HG03520 (cell line): ENCODE measurements at regions not wholly inside any gene's neighbourhood (a gene's known extent, or its start where the extent isn't known, plus 50 kb on each side); places are given as distances from the start of the nearest gene placed in this dataset.
"Not testable (repeated sequence)": the region's sequence is repeated elsewhere in the genome, so short reads cannot be mapped to it uniquely, and the experiment has no call there.

Source experiments
- ATAC-seq: cut with Tn5 transposase; IDR thresholded peaks from one replicate; pipeline ENCODE4 v1.9.1; 2021; ENCODE audit warnings: mild to moderate bottlenecking, moderate library complexity; ENCODE audit not compliant: unreplicated experiment

- ATAC-seq = no peak
Measured at GRCh38 chr3:124132813-124133212, 140.9 kb upstream of the ROPN1 start.

DNA sequence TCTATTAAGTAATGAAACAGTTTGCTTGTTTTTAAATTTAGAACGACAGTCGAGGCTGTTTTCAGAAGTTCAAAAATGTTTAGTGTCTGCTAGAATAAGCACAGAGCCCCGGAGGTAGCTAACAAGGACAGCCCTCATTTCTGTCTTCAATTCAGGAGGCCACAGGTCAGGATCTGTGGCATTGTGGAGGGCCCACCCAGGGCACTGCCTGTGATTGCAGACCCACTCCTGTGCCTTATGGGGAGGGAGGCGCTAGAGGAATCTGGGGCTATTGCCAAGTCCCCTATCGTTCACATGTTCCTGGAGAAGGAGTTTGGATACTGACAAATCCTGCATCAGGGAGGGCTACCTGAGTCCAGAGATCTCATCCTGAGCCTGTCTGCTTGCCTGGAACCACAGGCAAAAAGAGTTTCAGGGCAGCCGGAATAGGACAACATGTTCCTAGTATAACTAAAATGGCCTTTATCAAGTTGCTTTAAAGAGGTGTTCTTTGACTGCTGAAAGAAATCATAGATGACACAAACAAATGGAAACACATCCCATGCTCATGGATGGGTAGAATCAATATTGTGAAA is 141.5 kb upstream of the ROPN1 start:
- no peak for ATAC-seq

DNA sequence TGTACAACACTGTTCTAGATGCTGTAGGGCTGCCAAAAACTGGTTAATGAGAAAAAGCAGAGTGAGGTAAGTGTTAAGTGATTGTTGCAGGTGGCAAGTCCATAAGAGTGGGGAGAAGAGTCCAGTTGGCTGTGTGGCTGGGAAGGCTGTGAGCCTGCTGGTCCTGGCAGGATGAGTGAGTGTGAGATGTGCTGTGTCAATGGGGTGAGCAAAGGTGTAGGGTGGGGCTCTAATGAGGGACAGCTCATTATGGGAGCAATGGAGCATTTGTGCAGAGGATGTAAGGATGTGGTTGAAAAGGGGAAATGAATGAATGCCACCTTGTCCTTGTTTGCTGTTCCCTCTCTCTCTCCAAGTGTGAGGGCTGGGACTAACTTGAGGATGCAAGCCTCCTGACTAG is 145.3 kb upstream of the ROPN1 start:
- ATAC-seq = no peak

DNA sequence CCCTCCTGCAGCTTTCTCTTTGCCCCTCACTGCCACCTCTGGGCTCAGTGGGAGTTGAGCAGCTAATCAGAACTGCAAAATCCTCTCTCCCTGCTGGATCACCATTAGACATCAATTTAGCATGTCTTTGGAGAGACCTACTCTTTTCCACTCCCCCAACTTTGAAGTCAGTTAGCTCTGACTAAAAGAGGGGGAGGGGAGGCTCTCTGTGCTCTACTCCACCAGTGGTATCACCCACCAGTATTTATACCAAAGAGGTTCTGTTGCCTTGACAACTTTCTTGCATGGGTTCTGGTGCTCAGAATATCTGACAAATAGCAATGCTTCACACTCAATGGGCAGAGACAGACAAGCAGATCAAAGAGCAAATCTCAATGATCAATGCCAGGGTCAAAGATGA is 146.2 kb upstream of the ROPN1 start:
- no peak for ATAC-seq

GRCh38 chr3:124140746-124141145 is 148.8 kb upstream of the ROPN1 start:
- ATAC-seq = no peak

- ATAC-seq = no peak
Measured at GRCh38 chr3:124142389-124142970, 150.6 kb upstream of the ROPN1 start.

GRCh38 chr3:124143047-124143446 is 151.1 kb upstream of the ROPN1 start:
- ATAC-seq = no peak

GRCh38 chr3:124144035-124144814 is 152.3 kb upstream of the ROPN1 start:
- no peak for ATAC-seq

DNA sequence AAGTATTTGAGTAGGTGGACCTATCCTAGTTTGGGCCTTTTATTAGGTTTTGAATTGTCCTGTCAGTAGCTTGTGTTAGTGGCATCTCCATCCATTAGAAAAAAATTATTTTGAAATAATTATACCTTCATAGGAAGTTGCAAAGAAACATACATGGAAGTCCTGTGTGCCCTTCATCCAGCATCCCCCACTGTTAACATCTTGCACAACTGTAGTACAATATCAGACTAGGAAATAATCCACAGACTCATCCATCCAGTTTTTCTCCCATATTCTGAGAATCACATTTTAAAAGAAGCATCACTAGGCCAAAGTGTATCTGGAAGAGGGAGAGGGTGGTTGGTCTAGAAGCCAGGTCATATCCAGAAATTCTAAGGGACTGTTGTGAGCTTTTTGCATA is 155.5 kb upstream of the ROPN1 start:
- ATAC-seq = no peak

GRCh38 chr3:124147946-124148345 is 156.0 kb upstream of the ROPN1 start:
- ATAC-seq = no peak

- no peak for ATAC-seq
Measured at GRCh38 chr3:124149081-124149480, 157.2 kb upstream of the ROPN1 start.

GRCh38 chr3:124149771-124150170 is 157.8 kb upstream of the ROPN1 start:
- no peak for ATAC-seq

GRCh38 chr3:124152891-124153290 is 161.0 kb upstream of the ROPN1 start:
- not testable (repeated sequence) for ATAC-seq

GRCh38 chr3:124156866-124157712 is 165.2 kb upstream of the ROPN1 start:
- no peak for ATAC-seq

DNA sequence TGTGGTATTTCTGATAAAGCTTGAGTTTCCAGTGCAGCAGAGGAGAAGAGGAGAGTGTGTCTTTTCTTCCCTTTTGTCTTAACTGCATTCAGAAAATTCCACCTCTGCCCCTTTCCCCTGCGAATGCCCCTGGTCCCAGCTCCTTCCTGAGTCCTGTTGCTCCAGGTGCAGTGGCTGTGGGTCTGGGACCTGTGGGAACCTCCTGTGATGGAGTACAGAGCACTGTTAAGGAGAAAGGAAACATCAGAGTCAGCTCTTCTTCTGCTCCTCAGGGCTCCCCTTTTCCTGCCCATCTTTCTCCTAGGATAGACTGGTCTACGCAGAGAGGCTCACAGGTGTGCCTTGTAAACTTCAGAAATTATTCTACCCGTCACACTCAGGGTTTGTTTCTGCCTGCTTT is 165.8 kb upstream of the ROPN1 start:
- ATAC-seq = no peak

DNA sequence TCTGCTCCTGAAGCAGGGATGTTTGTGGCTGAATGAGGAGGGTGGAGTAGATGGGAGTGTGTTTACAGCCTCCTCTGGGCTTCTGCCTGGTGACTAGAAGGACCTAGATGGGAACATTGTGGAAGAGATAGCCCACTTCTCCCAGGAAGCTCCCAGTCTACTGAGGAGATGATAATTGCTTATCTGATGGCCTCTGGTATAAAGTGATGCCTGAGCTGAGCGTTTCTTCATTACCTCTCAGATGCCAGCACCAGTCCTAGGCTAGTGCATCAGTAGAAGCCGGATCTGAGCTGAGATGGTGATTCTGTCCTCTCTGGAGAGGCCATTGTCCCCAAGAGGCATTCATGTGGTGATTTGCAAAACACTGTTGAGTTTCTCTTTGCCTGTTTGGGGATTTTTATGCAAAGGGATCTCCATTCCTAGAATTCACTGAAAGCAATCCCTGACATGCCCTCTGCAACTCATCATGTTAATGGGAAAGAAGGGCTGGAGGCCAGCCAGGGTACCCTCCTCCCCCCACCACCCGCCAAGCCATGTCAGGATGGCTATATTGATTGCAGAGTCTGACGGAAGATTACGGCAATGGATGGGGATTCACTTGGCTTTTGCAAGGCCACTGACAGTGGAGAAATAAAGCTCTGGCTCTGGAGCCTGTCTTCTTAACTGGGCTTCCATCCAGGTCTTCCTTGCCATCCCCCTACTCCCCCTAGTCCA is 166.4 kb upstream of the ROPN1 start:
- no peak for ATAC-seq

DNA sequence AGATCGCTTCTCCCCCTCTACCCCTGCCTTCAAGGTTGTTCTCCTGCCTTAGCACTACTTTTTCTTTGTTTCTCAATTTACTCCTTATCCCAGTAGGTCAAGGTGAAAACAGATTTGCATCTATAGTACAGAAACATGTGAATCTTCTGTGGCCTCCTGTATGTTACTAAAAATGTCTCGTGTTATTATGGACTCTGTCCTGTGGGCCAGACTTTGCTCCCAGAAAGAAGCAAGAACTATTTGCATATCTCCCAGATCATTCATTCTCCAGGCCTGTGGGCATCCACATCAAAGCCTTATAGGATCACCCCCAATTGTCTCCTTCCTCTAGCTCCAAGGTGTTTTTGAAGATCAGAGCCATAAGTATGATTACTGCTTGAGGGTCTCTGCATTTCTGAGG is 169.5 kb upstream of the ROPN1 start:
- no peak for ATAC-seq

DNA sequence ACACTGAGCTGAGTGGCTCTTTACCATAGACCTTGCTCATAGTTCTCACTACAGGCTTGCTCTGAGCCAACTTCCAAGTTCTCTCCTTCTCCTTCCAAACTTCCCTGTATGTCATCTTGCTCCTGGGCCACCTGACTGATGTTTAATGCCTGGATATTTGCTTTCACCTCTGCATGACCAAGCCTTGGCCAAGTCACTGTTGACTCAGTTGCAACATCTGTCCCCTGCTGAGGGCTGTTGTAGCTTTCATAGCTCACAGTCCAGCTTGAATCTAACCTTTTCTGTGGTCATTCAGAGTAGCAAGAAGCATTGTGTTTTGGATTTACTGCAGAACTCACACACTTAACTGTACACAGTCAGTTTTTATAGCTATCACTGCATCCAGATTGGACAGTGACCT is 171.8 kb upstream of the ROPN1 start:
- ATAC-seq = no peak

DNA sequence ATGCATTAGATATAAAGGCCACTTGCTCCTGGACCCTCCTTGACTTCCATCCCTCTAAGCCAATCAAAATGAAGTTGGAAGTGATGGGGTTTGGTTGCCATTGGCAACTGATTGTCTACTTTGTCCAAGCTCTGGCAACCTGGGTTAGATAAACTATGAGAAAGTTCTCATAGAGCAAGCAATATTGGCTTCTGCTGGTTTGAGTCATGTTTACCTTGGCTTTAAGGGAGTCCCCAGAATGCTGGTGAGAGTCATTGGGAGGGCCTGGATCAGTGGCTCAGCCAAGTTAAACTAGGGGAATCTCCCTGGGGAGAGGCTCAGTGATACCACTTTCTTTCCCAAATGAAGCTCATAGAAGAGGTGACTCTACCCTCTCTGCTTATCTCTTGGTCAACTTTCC is 176.3 kb upstream of the ROPN1 start:
- no peak for ATAC-seq

GRCh38 chr3:124172283-124172682 is 180.4 kb upstream of the ROPN1 start:
- ATAC-seq = no peak

DNA sequence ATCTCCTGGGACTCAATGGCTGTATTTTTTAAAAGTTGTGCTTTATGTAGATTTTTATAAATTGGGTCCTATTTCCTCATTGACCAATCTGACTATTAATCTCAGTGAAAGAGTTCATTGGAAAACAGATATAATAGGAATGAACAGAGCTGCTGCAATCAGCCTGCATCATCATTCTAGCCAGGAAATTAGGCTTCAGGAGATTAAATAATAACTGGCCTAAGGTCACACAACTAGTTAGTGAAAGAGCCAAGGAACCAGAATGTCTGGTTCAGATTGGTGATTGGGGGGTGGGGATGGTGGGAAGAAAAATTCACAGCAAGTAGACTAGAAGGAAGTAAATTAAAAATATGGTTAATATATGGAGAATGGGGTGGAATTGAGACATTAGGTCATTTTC is 180.9 kb upstream of the ROPN1 start:
- ATAC-seq = no peak
